SU-DHL-6 (cell line): ENCODE measurements at regions not wholly inside any gene's neighbourhood (a gene's known extent, or its start where the extent isn't known, plus 50 kb on each side); places are given as distances from the start of the nearest gene placed in this dataset.

Experiments
- H2AFZ ChIP-seq: fragments of 200-600 bp; sonication (generic); 2 replicates; pipeline ENCODE4 v1.6.1; 2014; ENCODE audit warnings: low read depth, mild to moderate bottlenecking, moderate library complexity, mixed read lengths, antibody characterized with exemption, low read length; ENCODE audit not compliant: severe bottlenecking
- H3F3A ChIP-seq: fragments of 200-600 bp; shearing (Covaris generic); 2 replicates; pipeline ENCODE4 v1.6.0; 2016; ENCODE audit warnings: antibody characterized with exemption, mild to moderate bottlenecking; ENCODE audit not compliant: insufficient read depth
- H3K27ac ChIP-seq: fragments of 200-600 bp; sonication (generic); 2 replicates; pipeline ENCODE4 v1.5.1; 2016; ENCODE audit warnings: low read depth, mild to moderate bottlenecking, low read length, moderate library complexity, mixed read lengths
- H3K27me3 ChIP-seq: fragments of 200-600 bp; sonication (generic), shearing (Covaris generic); 2 replicates; pipeline ENCODE4 v1.6.0; 2014; ENCODE audit warnings: mild to moderate bottlenecking, low read length
- H3K36me3 ChIP-seq: fragments of 200-600 bp; sonication (generic); 2 replicates; pipeline ENCODE4 v1.6.1; 2014; ENCODE audit warnings: mild to moderate bottlenecking, low read length, mixed read lengths
- H3K4me2 ChIP-seq: fragments of 300-600, 200-600 bp; shearing (Covaris generic), sonication (generic); 2 replicates; pipeline ENCODE4 v1.6.0; 2014; ENCODE audit warnings: low read length, low read depth, mild to moderate bottlenecking; ENCODE audit not compliant: poor library complexity, severe bottlenecking
- H3K4me3 ChIP-seq: fragments of 200-600 bp; sonication (generic); 2 replicates; pipeline ENCODE4 v1.5.1; 2014; ENCODE audit warnings: antibody characterized with exemption, low read length, mild to moderate bottlenecking, mixed read lengths; ENCODE audit not compliant: insufficient read depth, poor library complexity, severe bottlenecking
- H3K79me2 ChIP-seq: fragments of 200-600 bp; sonication (generic); 2 replicates; pipeline ENCODE4 v1.6.1; 2014; ENCODE audit warnings: mild to moderate bottlenecking, low read length, moderate library complexity; ENCODE audit not compliant: insufficient read depth
- H3K9ac ChIP-seq: fragments of 200-600 bp; sonication (generic); 2 replicates; pipeline ENCODE4 v1.7.0; 2014; ENCODE audit warnings: mild to moderate bottlenecking, low read length
- H3K9me2 ChIP-seq: fragments of 200-600 bp; sonication (generic); replicated peaks from 2 replicates; pipeline ENCODE4 v1.6.1; 2014; ENCODE audit warnings: low read length; ENCODE audit not compliant: insufficient read depth
- H3K9me3 ChIP-seq: fragments of 200-600 bp; sonication (generic); 2 replicates; pipeline ENCODE4 v1.6.1; 2014; ENCODE audit warnings: low read length, mixed read lengths; ENCODE audit not compliant: insufficient read depth
- H4K20me1 ChIP-seq: fragments of 200-600 bp; sonication (generic); 2 replicates; pipeline ENCODE4 v1.6.1; 2014; ENCODE audit warnings: low read depth, mild to moderate bottlenecking, antibody characterized with exemption, low read length, moderate library complexity, mixed read lengths
- CTCF ChIP-seq: fragments of 200-600 bp; sonication (generic); IDR thresholded peaks from one replicate; pipeline ENCODE4 v1.5.1; 2017; ENCODE audit warnings: antibody characterized with exemption, mild to moderate bottlenecking, low read length, moderate library complexity; ENCODE audit not compliant: insufficient read depth, poor library complexity, severe bottlenecking
- EZH2phosphoT487 ChIP-seq: fragments of 200-600 bp; sonication (generic), shearing (Covaris generic); conservative IDR thresholded peaks from 2 replicates; pipeline ENCODE4 v1.6.1; 2018; ENCODE audit warnings: mild to moderate bottlenecking, antibody characterized with exemption, low read length, moderate library complexity, mixed read lengths

DNA sequence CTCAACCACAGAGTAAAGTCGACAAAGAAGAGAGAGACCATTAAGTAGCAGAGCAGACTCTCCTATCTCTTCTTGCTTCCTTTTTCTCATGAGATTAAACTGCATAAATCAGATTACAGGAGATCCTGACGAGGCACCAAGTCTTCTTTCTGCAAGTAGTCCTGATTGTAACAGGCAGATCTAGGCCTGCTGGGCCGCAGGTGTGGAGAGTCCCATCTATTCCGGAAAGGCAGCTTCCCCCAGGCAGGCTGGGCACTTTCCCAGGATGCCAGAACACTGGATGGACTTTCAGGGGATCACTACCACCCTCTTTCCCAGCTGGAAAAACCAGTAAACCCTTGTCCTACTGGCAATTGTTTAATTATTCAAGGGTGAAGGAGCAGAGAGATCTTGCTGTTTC, 173.0 kb upstream of the CADM1 start:
- no peaks in the 10 kb centered on the region for H3K79me2 ChIP-seq

GRCh38 chr11:115676768-115677167, 172.6 kb upstream of the CADM1 start:
- Histone ChIP-seq H3K36me3 (no peaks in the 10 kb centered on the region), H3K4me3 (no peak overlapping the region), H3K9ac (no peak overlapping the region), H3K9me3 (no peaks in the 10 kb centered on the region), H2AFZ (no peak overlapping the region), H3K79me2 (no peaks in the 10 kb centered on the region), H3F3A (no peaks in the 10 kb centered on the region), H3K27ac (no peak overlapping the region), H3K4me2 (no peak overlapping the region), H4K20me1 (no peaks in the 10 kb centered on the region), H3K27me3 (no peaks in the 10 kb centered on the region), H3K9me2 (no peaks in the 10 kb centered on the region)
- TF ChIP-seq EZH2phosphoT487 = no peak
- TF ChIP-seq CTCF = no peak

More for the DNA sequence above, 173.0 kb upstream of the CADM1 start:
- Histone ChIP-seq H3K27ac (no peak overlapping the region), H3K4me3 (no peak overlapping the region), H3K9ac (no peak overlapping the region), H3K27me3 (no peaks in the 10 kb centered on the region), H3F3A (no peaks in the 10 kb centered on the region), H3K36me3 (no peaks in the 10 kb centered on the region), H3K9me2 (no peaks in the 10 kb centered on the region), H2AFZ (no peak overlapping the region), H3K9me3 (no peaks in the 10 kb centered on the region), H3K4me2 (no peak overlapping the region), H4K20me1 (no peaks in the 10 kb centered on the region)
- no peak for TF ChIP-seq CTCF
- TF ChIP-seq EZH2phosphoT487 = no peak

DNA sequence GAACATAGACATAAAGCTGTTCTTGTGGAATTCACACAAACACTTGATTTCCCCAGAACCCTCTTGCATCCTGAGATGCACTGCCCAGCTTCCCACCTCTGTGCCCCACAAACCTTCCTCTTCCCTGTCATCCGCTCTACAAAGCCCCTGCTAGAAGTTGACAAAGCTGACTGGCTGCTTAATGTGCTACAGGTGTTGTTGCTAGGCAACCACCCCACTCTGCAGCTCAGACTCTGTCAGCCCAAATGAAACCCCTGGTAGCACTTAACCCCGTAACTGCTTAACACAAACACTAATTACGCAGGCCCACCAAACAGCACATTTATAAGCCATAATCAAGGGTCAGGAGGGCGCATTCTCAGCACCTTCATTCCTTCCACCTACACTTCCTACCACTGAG, 172.0 kb upstream of the CADM1 start:
- no peak overlapping the region for H2AFZ ChIP-seq
- no peaks in the 10 kb centered on the region for H3F3A ChIP-seq
- no peaks in the 10 kb centered on the region for H4K20me1 ChIP-seq
- H3K4me3 ChIP-seq = no peak overlapping the region
- no peaks in the 10 kb centered on the region for H3K9me3 ChIP-seq
- H3K27ac ChIP-seq = no peak overlapping the region
- TF ChIP-seq EZH2phosphoT487 (no peak), CTCF (no peak)
- no peak overlapping the region for H3K4me2 ChIP-seq
- no peaks in the 10 kb centered on the region for H3K36me3 ChIP-seq
- H3K27me3 ChIP-seq = no peaks in the 10 kb centered on the region
- no peak overlapping the region for H3K9ac ChIP-seq
- no peaks in the 10 kb centered on the region for H3K9me2 ChIP-seq
- H3K79me2 ChIP-seq = no peaks in the 10 kb centered on the region
